ENCODE measurements at regions not wholly inside any gene's neighbourhood (a gene's known extent, or its start where the extent isn't known, plus 50 kb on each side); places are given as distances from the start of the nearest gene placed in this dataset.

DNA sequence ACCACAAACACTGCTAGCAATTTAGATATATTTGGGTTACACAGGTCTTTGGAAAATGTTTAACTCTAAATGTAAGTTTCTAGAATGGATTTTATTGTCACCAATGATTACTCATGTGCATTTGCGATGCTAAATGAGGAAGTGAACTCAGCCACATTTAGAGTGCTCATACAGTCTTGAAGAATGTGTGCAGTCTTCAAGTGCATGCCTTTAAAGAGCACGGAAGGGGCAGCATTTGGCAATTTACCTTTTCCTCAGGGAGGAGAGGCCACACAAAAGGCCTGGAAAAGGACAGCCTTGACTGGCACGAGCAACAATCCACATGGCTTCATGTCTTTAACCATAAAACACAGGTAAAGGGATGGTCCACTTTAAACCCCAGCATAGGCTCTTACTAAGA, 78.5 kb upstream of the STK17B start:
- Histone ChIP-seq H3K27ac (ENCODE audit: low read depth, low read length) (no peak overlapping the region), H3K4me3 (ENCODE audit: low read length) (no peak overlapping the region), H3K9ac (ENCODE audit: low read depth, low read length) (no peak overlapping the region), H3K27me3 (ENCODE audit: insufficient read depth, low read length) (no peaks in the 10 kb centered on the region), H3K4me1 (ENCODE audit: insufficient read depth, low read length) (no peaks in the 10 kb centered on the region), H3K9me3 (ENCODE audit: insufficient read depth, low read depth, low read length) (no peaks in the 10 kb centered on the region), H3K36me3 (ENCODE audit: insufficient read depth, low read length) (no peaks in the 10 kb centered on the region)
- WGBS, result 81% methylated on average over 3 of the region's 3 CpGs

DNA sequence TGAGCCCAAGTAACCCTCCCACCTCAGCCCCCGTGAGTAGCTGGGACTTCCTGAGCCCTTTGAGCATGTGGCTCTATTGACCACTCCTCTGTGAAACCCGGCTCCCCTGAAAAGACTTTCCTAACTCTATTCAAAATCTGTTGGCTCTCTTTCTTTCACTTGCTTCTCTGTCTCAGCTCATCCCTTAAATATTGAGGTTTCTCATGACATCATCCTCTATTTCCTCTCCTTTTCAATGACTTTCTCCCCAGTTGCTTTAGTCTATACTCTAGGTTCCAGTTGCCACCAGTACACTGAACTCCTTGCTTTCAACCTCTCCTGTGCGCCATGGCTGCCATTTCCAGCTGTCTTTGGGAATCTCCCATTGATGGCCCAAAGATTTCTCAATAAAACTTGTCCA, 79.8 kb upstream of the STK17B start:
- Histone ChIP-seq H3K9me3 (ENCODE audit: insufficient read depth, low read depth, low read length) (no peaks in the 10 kb centered on the region), H3K4me1 (ENCODE audit: insufficient read depth, low read length) (no peaks in the 10 kb centered on the region), H3K27me3 (ENCODE audit: insufficient read depth, low read length) (no peaks in the 10 kb centered on the region), H3K36me3 (ENCODE audit: insufficient read depth, low read length) (no peaks in the 10 kb centered on the region), H3K4me3 (ENCODE audit: low read length) (no peak overlapping the region), H3K9ac (ENCODE audit: low read depth, low read length) (no peak overlapping the region), H3K27ac (ENCODE audit: low read depth, low read length) (no peak overlapping the region)
- 91% methylated on average over 3 of the region's 3 CpGs for WGBS

DNA sequence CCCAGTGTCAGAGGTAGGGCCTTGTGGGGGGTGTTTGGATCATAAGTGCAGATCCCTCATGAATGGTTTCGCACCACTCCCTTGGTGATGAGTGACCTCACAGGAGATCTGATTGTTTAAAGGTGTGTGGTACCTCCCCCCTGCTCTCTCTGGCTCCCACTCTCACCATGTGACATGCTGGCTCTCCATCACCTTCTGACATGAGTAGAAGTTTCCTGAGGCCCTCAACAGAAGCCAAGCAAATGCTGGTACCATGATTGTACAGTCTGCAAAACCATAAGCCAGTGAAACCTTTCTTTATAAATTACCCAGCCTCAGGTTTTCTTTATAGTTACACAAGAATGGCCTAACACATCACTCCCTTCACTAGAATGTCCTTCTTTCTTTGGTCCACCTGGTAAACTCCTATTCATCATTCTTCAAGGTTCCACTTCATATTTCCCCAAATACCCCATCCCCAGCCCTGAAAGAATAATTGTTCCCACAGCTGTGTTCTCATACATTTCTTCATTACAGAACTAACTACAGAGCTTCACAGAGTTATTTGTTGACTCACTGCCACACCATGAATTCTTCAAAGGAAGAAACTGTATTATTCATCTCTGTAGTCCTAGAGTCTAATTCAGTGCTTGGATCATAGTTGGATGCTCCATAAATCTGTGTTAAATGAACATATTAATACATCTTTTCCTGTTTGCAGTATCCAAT, 81.2 kb upstream of the STK17B start:
- Histone ChIP-seq H3K9ac (ENCODE audit: low read depth, low read length) (no peak overlapping the region), H3K27me3 (ENCODE audit: insufficient read depth, low read length) (no peaks in the 10 kb centered on the region), H3K4me3 (ENCODE audit: low read length) (no peak overlapping the region), H3K9me3 (ENCODE audit: insufficient read depth, low read depth, low read length) (no peaks in the 10 kb centered on the region), H3K36me3 (ENCODE audit: insufficient read depth, low read length) (no peaks in the 10 kb centered on the region), H3K4me1 (ENCODE audit: insufficient read depth, low read length) (no peaks in the 10 kb centered on the region), H3K27ac (ENCODE audit: low read depth, low read length) (no peak overlapping the region)
- 89% methylated on average over 1 of the region's 1 CpG for WGBS

DNA sequence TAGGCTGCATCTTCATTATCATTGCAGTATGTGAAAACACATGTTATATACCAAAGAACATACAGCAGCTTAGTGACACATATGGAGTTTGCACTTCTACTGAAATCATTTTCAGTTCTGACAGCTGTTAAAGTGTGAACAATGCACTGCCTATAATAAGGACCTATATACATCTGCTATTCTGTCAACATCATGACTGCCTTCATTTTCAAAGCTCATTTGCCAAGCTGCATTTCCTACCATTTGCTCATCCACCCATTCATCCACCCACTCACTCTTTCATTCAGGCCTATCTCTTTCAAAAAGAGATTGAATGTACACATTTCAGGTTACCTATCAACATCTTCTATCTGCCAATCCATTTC, 81.7 kb upstream of the STK17B start:
- H3K4me3 ChIP-seq (ENCODE audit: low read length), result no peak overlapping the region
- no peak overlapping the region for H3K27ac ChIP-seq (ENCODE audit: low read depth, low read length)
- H3K36me3 ChIP-seq (ENCODE audit: insufficient read depth, low read length), result no peaks in the 10 kb centered on the region
- H3K9me3 ChIP-seq (ENCODE audit: insufficient read depth, low read depth, low read length), result no peaks in the 10 kb centered on the region
- no peaks in the 10 kb centered on the region for H3K27me3 ChIP-seq (ENCODE audit: insufficient read depth, low read length)
- H3K4me1 ChIP-seq (ENCODE audit: insufficient read depth, low read length), result no peaks in the 10 kb centered on the region
- H3K9ac ChIP-seq (ENCODE audit: low read depth, low read length), result no peak overlapping the region

DNA sequence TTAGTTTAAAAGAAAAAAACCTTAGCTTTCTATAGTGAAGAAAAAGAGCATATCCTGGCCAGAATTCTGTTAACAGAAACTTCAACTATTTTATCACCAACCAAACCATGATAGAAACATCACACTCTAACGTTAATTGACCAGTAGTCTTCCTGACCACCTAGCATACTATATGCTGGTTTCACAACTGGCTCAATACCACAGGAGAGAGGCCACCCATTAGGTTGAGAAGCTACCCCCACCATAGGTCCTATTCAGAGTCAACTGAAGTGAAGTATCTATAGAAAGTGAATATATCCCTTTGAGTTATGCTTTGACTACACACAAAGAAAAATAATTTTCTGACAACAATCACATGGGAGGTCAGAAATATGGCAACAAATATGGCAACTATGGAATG, 85.2 kb upstream of the STK17B start:
- Histone ChIP-seq H3K36me3 (ENCODE audit: insufficient read depth, low read length) (no peaks in the 10 kb centered on the region), H3K9me3 (ENCODE audit: insufficient read depth, low read depth, low read length) (no peaks in the 10 kb centered on the region), H3K4me3 (ENCODE audit: low read length) (no peak overlapping the region), H3K9ac (ENCODE audit: low read depth, low read length) (no peak overlapping the region), H3K27ac (ENCODE audit: low read depth, low read length) (no peak overlapping the region), H3K27me3 (ENCODE audit: insufficient read depth, low read length) (no peaks in the 10 kb centered on the region), H3K4me1 (ENCODE audit: insufficient read depth, low read length) (peaks cover 9% of the 10 kb centered on the region; the same call in 1 of the 2 replicates)
- 94% methylated on average over 1 of the region's 1 CpG for WGBS

DNA sequence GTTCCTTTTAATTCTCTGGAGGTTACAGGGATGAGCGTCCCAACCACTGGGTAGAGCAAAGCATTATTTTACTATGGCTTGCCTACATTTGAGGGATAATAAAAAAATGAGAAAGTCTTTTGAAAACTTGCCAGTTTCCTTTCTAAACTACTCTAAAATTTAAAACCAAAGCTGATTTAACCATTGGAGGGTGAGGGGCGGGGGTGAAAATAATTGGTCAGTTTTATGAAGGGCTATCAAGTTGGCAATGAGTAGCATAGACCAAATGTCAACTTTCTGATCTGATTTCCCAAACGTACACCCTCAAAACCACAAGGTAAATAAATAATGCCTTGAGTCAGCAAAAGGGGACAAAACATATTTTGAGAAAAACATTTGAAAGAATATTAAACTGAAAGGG, 85.7 kb upstream of the STK17B start:
- H3K4me1 ChIP-seq (ENCODE audit: insufficient read depth, low read length), result peaks cover 9% of the 10 kb centered on the region; the same call in 1 of the 2 replicates
- H3K4me3 ChIP-seq (ENCODE audit: low read length), result no peak overlapping the region
- WGBS, result 94% methylated on average over 2 of the region's 3 CpGs
- no peak overlapping the region for H3K27ac ChIP-seq (ENCODE audit: low read depth, low read length)
- no peaks in the 10 kb centered on the region for H3K27me3 ChIP-seq (ENCODE audit: insufficient read depth, low read length)
- no peak overlapping the region for H3K9ac ChIP-seq (ENCODE audit: low read depth, low read length)
- no peaks in the 10 kb centered on the region for H3K36me3 ChIP-seq (ENCODE audit: insufficient read depth, low read length)
- H3K9me3 ChIP-seq (ENCODE audit: insufficient read depth, low read depth, low read length), result no peaks in the 10 kb centered on the region

DNA sequence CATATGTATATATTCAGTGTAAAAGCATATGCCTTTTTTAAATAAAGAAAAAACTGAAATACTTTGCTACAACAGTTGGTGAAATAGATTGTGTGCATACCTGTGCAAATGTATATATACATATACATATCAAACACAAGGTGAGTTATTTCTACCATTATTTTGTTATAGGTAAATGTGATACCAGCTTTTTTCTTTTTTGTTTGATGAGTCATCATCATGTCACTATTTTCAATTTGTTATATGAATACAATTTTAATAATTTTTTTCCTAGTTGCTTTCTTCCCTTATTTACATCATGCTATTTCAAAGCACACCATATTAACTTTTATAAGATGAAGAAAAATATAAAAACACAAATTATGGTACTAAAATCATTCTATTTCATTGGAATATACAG, 87.0 kb upstream of the STK17B start:
- Histone ChIP-seq H3K9me3 (ENCODE audit: insufficient read depth, low read depth, low read length) (no peaks in the 10 kb centered on the region), H3K9ac (ENCODE audit: low read depth, low read length) (no peak overlapping the region), H3K27me3 (ENCODE audit: insufficient read depth, low read length) (no peaks in the 10 kb centered on the region), H3K4me1 (ENCODE audit: insufficient read depth, low read length) (peaks cover 9% of the 10 kb centered on the region; the same call in 1 of the 2 replicates), H3K36me3 (ENCODE audit: insufficient read depth, low read length) (no peaks in the 10 kb centered on the region), H3K27ac (ENCODE audit: low read depth, low read length) (no peak overlapping the region), H3K4me3 (ENCODE audit: low read length) (no peak overlapping the region)

DNA sequence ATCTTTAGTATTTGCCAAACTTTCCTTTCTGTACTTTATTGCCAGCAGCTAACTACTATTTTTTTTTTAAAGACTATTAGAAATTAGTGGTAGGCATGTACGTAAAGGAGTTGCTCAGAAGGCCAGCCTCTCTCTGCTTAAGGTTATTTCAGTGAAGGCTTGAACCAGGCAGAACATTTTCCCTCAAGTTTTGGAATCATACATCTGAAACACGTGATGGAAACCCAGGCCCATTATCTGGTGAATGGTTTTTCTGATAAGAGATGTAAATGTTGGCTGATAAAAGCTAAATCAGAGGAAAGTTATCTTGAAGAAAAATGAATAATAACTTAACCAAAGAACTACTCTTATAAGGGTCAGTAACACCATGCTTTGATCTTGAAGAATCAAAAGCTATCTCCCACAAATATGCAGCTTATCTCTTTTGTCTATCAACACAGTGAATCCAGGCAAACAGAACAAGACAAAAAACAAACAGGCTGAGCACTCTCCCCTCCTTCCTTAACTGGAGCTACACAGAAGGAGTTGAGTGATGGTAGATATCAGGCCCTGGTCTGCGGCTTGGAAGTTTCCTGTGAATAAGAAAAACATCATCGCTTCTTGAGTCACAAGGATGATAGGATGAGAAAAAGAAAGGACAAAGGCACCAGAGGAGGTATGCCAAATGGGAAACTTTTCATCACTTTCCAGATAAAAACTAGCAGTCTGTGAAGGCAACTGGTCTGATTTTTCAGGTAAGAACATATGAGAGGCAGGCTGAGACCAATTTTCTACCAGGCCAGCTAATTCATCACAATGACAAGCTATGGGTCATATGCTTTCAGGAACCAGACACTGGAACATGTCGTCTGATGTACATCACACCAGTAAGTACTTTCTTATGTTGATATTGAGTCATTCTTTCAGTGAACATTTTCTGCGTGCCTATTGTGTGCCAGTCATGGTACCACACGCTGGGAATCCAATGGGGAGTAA, 88.4 kb upstream of the STK17B start:
- 84% methylated on average over 7 of the region's 7 CpGs for WGBS
- Histone ChIP-seq H3K9ac (ENCODE audit: low read depth, low read length) (no peak overlapping the region), H3K27me3 (ENCODE audit: insufficient read depth, low read length) (no peaks in the 10 kb centered on the region), H3K4me3 (ENCODE audit: low read length) (no peak overlapping the region), H3K36me3 (ENCODE audit: insufficient read depth, low read length) (no peaks in the 10 kb centered on the region), H3K9me3 (ENCODE audit: insufficient read depth, low read depth, low read length) (no peaks in the 10 kb centered on the region), H3K4me1 (ENCODE audit: insufficient read depth, low read length) (peaks cover 9% of the 10 kb centered on the region; the same call in 1 of the 2 replicates), H3K27ac (ENCODE audit: low read depth, low read length) (no peak overlapping the region)

DNA sequence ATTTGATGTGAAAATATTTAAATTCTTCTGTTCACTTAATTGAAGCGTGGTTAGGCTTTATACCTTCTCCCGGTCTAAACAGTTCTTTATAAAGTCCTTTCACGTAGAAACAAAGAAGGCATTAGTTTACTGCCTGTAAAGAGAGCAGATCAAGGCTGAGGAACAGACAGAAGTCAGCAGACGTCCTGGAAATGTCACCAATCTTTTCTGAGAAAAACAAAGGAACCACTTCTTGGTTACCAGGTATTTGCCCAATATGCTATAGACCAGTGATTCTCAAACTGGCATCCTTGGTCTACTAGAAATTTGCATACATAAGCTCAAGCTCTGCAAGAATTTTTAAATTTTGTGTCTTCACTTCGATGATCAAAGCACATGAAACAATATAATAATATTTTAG, 89.2 kb upstream of the STK17B start:
- no peak overlapping the region for H3K4me3 ChIP-seq (ENCODE audit: low read length)
- H3K36me3 ChIP-seq (ENCODE audit: insufficient read depth, low read length), result no peaks in the 10 kb centered on the region
- H3K9ac ChIP-seq (ENCODE audit: low read depth, low read length), result no peak overlapping the region
- no peaks in the 10 kb centered on the region for H3K27me3 ChIP-seq (ENCODE audit: insufficient read depth, low read length)
- H3K27ac ChIP-seq (ENCODE audit: low read depth, low read length), result no peak overlapping the region
- WGBS, result 93% methylated on average over 5 of the region's 5 CpGs
- H3K4me1 ChIP-seq (ENCODE audit: insufficient read depth, low read length), result peaks cover 9% of the 10 kb centered on the region; the same call in 1 of the 2 replicates
- H3K9me3 ChIP-seq (ENCODE audit: insufficient read depth, low read depth, low read length), result no peaks in the 10 kb centered on the region

DNA sequence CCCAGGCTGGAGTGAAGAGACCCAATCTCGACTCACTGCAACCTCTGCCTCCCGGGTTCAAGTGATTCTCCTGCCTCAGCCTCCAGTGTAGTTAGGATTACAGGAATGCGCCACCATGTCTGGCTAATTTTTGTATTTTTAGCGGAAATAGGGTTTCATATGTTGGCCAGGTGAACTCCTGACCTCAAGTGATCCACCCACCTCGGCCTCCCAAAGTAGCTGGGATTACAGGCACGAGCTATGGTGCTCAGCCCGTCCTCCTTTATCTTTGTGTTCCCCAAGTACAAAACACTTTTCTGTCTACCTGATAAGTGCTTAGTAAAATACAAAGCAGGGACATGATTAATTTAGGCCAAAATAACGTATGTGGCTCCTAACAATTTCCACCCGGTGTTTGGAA, 91.2 kb upstream of the STK17B start:
- no peaks in the 10 kb centered on the region for H3K36me3 ChIP-seq (ENCODE audit: insufficient read depth, low read length)
- H3K9ac ChIP-seq (ENCODE audit: low read depth, low read length), result no peak overlapping the region
- H3K9me3 ChIP-seq (ENCODE audit: insufficient read depth, low read depth, low read length), result no peaks in the 10 kb centered on the region
- H3K27ac ChIP-seq (ENCODE audit: low read depth, low read length), result no peak overlapping the region
- H3K27me3 ChIP-seq (ENCODE audit: insufficient read depth, low read length), result no peaks in the 10 kb centered on the region
- WGBS, result 94% methylated on average over 9 of the region's 9 CpGs
- H3K4me1 ChIP-seq (ENCODE audit: insufficient read depth, low read length), result peaks cover 9% of the 10 kb centered on the region; the same call in 1 of the 2 replicates
- H3K4me3 ChIP-seq (ENCODE audit: low read length), result no peak overlapping the region

DNA sequence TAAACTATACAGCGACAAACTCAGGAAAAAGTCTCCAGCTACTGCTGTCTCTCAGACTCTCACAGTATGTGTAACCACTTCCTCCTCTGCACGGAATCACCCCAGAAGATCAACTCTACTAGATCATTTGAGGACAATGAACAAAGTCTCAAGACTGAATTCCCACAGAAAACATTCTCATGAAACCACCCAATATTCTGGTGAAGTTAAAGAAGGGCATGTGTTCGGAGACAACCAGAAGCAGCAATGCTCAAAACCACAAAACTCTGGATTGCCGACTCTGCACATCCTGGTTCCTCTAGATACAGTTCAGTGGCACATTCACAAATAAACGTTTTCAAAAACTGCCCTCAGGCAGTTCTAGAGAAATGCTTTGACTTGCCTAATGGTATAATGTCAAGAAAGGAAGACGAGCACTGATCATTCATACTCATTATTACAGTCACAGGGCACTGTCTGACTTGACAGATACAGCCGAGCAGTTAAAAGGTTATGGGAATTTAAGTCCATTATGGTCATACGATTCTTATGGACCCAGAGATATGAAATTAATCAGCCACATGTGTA, 91.9 kb upstream of the STK17B start:
- H3K4me3 ChIP-seq (ENCODE audit: low read length), result no peak overlapping the region
- H3K36me3 ChIP-seq (ENCODE audit: insufficient read depth, low read length), result no peaks in the 10 kb centered on the region
- peaks cover 9% of the 10 kb centered on the region; the same call in 1 of the 2 replicates for H3K4me1 ChIP-seq (ENCODE audit: insufficient read depth, low read length)
- no peaks in the 10 kb centered on the region for H3K27me3 ChIP-seq (ENCODE audit: insufficient read depth, low read length)
- no peak overlapping the region for H3K9ac ChIP-seq (ENCODE audit: low read depth, low read length)
- WGBS, result 90% methylated on average over 7 of the region's 8 CpGs
- no peaks in the 10 kb centered on the region for H3K9me3 ChIP-seq (ENCODE audit: insufficient read depth, low read depth, low read length)
- H3K27ac ChIP-seq (ENCODE audit: low read depth, low read length), result no peak overlapping the region
